CD4-positive, alpha-beta T cell treated with Interleukin-17A for 1 hour (primary cell): ENCODE measurements at regions not wholly inside any gene's neighbourhood (a gene's known extent, or its start where the extent isn't known, plus 50 kb on each side); places are given as distances from the start of the nearest gene placed in this dataset.
"Not testable (repeated sequence)": the region's sequence is repeated elsewhere in the genome, so short reads cannot be mapped to it uniquely, and the experiment has no call there.

ENCODE experiments used
- DNase-seq: peaks from one replicate; pipeline ENCODE4 v3.0.0-alpha.2; 2020

DNA sequence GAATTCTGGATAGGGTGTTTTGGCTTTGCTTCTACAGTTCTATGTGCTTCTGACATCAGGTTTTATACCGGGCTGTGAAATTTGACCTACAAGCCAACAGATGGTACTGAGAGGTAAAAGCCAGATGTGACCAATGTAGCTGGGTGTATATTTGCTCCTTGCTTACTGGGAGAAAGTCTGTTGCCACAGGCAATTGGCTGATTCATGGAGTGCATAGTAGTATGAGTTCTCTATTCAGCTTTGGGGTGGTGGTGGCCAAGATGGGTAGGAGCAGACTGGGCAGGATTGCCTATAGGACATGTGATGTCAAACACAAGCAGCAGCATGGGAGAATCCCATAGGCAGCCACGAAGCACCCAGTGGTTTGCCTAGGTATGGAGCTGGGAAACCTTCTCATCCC lies 1827.0 kb downstream of the C4orf33 start:
- no peak for DNase-seq

DNA sequence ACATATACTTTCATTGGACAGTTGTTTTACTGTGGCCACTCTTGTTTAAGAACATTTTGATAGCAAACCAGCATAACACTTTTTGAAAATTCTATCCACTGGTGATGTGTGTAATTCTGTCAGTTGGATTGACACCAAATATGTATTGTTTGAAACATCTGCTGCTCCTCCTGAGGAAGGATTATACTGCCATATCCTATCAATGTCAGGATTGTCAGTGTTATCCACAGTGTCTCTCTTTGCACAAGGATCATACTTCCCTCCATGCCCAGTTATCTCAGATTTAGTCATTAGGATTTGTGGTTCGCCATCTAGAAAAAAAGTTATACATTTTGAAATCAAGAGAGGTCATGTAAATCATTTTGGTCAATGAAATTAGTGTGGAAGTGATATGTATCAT lies 1859.6 kb downstream of the C4orf33 start:
- no peak for DNase-seq

DNA sequence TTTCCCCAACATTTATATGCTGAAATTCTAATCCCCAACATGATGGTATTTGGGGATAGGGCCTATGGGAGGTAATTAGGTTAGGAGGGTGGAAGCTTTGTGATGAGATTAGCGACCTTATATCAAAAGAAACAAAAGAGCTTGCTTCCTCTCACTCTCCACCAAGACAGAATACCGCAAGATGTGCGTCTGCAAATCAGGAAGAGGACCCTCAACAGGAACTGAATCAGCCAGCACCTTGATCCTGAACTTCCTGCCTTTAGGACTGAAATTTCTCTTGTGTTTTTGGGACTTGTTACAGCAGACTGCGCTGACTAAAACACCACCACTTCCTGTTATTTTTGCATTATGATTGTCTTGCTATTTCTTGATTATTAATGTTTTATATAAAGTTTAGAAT lies 1889.4 kb downstream of the C4orf33 start:
- no peak for DNase-seq

DNA sequence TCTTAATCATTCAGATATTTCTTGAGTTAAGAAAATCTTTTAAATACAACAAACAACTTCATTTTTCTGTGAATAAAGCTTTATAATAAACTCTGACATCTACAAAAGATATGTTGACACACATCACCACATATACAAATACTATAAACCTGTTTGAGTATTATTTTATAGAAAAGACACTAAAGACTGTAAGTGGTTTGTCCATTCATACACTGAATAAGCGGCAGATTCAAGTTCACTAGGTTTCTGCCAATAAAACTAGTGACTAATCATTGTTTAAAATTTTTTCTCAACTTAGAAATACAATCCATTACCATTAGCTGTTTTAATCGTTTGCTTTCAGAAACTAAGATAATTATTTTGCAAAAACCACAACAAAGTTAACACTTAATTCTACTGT lies 1900.0 kb downstream of the C4orf33 start:
- DNase-seq = no peak

DNA sequence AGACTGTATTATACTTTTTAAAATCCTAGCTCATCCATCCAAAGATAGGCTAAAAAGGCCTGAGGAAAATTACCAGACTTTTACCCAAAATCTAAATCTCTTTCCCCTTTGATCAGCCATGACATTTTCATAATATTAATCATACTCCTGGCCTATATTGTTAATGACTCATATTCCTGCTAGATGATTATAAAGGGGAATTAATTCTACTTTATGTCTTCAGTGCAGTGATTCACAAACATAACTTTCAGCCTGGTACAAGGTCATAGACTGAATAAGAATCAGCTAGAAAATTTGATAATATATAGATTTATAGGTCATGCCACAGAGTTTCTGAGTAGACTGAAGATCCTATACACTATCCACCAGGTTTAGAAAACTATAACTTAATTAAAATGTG lies 1905.4 kb downstream of the C4orf33 start:
- no peak for DNase-seq

DNA sequence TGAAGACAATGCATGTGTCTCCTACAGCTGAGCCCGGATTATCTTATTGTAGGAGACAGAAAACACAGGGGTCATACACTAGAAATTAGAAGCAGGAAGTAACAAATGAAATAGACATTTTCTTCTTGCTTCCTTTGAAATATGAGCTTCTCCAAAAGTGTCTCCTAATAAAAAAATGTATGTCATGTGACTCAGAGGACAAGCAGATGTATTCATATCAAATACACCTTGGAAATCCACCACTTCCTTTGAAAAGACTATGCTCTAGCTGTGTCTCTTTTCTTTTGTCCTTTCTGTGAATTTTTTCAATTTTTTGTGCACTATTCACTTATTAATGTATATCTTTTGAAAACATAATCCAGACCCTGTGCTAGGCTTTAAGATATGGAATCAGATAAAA lies 1906.2 kb downstream of the C4orf33 start:
- no peak for DNase-seq

DNA sequence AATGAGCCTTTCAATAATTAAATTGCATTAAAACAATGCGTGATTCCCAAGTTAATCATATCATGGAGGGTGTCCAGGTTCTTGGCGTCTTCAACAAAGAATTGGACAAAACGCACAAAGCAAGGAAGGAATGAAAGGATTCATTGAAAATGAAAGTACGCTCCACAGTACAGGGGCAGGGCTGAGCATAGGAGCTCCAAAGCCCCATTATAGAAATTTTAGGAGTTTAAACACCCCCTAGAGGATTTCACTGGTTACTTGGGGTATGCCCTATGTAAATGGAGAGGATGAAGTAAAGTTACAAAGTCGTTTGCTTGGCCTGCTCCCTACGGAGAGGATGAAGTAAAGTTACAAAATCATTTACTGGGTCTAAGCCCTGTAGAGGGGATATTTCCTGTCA lies 1910.4 kb downstream of the C4orf33 start:
- no peak for DNase-seq

DNA sequence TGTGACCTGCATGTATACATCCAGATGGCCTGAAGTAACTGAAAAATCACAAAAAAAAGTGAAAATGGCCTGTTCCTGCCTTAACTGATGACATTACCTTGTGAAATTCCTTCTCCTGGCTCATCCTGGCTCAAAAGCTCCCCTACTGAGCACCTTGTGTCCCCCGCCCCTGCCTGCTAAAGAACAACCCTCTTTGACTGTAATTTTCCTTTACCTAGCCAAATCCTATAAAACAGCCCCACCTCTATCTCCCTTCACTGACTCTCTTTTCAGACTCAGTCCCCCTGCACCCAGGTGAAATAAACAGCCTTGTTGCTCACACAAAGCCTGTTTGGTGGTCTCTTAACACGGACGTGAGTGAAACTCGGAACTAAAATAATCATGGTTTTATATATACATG lies 1916.0 kb downstream of the C4orf33 start:
- DNase-seq = not testable (repeated sequence)

DNA sequence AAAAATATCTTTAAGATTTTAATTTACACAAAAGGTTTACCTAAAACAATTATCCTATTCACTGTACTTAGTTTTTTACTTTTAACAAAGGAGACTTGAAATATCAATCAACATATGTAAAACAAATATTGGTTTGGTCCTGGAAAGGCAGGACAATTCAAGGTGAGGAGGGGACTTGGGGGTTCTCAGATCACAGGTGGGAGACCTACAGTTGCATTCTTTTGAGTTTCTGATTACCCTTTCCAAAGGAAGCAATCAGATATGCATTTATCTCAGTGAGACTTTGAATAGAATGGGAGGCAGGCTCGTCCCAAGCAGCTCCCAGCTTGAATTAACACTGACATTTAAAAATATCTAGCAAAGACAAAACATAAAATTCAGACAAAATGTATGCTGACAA lies 1917.3 kb downstream of the C4orf33 start:
- no peak for DNase-seq

DNA sequence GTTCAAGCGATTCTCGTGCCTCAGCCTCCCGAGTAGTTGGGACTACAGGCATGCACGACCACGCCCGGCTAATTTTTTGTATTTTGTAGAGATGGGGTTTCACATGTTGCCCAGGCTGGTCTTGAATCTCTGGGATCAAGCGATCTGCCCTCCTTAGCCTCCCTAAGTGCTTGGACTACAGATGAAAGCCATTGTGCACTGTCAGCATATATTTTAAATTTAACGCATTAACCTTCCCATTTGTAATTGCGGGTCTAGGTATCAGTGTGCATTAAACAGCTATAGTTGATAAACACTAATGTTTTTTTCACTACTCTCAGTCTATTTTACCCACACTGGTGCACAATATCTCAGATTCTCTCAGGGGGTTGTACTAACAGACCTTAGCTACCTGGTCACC lies 1930.8 kb downstream of the C4orf33 start:
- DNase-seq = no peak

DNA sequence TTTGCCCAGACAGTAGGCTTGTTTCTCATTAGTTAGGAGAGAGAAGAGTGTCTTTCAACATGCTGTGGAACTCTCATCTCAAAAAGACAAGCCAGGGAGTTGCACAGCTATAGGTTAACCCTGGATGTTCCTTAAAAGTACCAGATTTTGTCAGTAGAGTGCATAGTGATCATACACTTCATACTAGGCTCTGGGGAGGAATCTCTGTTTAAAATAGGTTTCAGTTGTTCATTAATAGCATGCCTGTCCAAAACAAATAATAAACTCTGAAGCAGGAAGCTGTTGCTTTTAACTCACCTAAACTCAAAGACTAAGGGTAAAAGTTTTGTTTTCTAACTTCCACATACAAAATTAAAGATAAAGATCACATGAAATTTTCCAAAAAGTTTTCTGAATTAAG lies 1948.4 kb downstream of the C4orf33 start:
- no peak for DNase-seq

DNA sequence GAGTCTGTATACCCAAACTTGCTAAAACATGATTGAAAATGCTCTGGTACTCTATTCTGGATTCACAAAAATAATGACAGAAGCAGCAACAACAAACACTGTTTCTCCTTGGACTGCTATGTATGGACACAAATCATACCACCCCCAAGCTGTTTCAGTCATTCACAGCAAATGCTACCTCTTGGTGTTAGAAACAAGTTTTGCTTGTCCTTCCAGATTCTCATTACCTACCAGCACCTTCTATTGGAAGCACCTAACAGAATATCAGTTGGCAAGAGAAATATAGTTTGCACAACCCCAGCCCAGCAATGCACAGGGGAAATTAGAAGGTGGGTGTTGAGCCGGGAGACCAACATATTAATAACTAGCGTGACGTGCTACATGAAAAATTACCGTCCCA lies 1950.9 kb downstream of the C4orf33 start:
- DNase-seq = no peak

DNA sequence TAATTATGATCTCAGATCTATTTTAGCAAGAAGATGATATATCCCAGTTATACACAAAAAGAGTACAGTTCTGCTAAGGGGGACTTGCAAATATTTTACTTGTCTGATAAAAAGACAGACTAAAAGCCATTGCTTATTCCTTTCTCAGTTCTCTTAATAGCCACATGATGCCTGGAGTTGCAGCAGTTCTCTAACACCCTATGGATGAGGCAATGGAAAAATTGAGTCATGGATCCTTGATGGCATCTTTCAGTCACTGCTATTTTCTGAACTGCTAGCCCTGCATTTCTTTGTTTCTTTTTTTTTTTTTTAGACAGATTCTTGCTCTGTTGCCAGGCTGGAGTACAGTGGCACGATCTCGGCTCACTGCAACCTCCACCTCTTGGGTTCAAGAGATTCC lies 1956.7 kb downstream of the C4orf33 start:
- DNase-seq = no peak

DNA sequence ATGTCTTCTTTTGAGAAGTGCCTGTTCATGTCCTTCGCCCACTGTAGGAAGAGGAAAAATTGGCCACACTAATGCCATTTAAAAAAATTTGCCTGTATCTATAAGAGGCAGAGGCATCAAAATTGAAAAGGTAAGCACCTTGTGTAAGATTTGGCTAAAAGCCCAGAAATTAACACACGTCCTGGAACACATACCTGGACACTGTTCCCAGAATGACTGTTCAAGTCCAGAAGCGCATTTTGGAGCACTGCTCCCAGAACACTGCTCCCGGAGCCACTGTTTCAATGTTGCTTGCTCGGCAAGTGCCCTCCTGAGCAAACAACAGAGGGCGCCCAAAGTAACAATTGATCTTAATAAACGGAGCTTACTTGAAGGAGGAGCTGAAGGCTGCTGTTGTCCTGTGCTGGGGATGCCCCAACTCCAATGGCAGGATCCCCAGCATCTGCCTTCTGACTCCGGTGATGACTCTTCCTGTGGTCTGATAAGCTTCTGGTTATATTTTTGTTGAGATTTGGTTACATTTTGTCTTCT lies 1958.6 kb downstream of the C4orf33 start:
- no peak for DNase-seq

DNA sequence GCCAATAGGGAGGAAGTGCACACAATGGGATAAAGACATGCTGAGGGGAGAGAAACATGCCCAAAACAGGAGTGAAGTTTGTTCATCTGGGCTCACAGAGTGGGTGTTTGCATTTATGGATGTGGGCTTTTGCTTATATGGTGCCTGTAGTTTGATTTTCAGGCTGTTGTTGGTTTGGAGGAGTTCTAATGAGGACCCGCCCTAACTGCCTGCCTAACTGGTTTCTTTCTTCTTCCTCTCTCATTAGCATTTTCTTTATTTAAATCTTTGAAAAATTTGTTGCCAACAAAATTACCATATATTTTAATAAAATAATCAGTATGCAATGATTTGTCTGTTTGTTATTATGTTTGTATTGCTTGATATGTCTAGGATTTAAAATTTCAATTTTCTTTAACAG lies 1965.8 kb downstream of the C4orf33 start:
- no peak for DNase-seq

DNA sequence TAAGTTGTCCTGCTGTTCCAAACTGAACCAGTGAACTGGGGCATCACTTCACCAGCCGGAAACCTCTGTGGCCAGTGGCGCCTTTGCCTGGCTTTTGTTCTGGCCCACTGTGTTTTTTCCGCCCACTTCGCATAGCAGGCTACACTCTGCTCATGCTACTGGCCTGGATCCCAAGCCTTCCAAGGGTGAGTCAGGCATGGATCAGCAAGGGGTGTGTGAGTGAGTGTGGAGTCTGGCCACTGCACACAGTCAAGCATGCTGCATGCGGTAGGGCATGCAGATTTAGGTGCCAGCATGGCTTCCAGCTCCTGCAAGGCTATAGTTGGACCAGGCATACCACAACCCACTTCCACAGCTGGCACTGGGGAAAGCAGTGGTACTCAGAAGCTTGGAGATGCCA lies 1967.9 kb downstream of the C4orf33 start:
- DNase-seq = no peak

DNA sequence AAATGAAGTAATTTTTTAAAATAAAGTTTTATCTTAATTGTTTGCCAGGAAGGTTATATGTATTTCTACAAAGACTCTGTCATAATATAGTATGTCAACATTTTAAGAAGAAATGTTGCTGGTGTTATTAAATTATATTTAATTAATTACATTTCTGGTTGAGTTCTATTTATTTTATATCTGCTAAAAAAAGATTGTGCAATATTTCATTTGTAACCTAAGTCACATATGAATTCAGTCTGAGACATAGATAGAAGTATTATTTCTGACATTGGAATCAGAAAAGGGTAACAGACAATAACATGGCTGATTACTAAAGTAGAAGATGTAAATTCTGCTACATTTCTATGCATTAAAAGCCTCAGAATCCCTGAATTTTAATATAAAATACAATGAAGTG lies 1985.1 kb downstream of the C4orf33 start:
- no peak for DNase-seq

DNA sequence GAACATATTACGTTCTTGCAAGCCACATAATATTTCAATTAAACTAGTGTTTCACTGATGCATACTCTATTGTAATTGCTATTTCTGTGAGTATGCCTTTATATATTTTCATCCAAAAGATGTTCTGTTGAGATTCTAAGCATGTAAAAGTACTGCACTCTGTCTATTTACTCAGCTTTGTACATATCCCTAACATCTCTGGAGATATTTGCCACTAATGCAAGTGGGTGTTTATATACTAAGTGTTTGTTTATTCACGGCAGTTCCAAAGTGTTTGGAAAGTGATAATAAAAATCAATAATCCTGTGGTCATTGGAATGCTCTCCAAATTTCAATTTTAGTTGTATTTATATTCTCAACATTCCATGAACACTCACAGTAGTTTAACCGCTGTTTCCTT lies 1989.0 kb downstream of the C4orf33 start:
- DNase-seq = no peak

DNA sequence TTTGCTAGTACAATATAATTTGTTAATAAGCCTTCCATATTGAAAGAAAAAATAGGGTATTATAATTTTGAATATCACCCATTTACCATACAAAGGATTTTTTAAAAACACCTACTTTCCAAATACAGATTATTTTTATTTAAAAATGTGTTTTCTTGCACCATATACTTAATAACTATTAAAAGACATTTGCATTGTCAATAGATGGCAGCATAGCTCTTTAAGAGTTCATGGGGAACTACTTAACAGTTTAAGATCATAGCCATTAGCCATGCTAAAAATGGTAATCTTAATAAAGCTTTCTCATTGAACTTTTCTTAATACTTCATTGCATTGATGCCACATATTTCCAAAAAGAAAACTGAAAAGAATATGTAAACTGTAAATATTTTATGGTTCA lies 1995.9 kb downstream of the C4orf33 start:
- no peak for DNase-seq

DNA sequence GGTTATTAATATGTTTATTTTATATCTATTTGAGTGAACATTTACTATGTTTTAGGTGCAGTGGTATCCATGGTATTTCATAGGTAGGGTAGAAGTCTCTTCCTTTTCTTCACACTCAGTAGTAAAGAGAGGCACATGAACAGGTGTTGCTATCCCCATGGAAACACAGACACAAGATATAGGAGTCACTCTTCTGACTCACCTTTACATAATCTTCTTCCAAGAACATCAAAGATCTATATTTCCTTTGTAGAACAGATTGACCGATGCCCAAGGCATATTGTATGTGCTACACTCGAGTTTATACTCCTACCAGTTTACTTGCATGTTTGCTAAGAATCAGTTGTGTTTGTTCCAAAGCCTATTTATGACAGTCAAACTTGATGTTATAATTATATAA lies 1997.4 kb downstream of the C4orf33 start:
- no peak for DNase-seq

DNA sequence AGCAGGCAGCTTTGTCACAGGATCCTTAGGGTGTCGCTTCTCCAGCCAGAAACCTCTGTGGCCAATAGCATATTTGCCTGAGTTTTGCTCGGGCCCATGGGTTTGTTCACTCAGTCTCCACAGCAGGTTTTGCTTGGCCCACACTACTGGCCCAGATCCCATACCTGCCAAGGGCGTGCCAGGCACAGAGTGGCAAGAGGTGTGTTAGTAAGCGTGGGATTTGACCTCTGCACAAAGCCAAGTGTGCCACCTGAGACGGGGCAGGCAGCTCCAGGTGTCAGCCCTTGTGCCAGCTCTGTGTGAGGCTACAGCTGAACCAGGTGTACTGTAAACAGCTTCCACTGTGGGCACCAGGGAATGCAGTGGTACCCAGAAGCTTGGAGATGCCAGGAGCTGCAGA lies 2003.0 kb downstream of the C4orf33 start:
- no peak for DNase-seq

DNA sequence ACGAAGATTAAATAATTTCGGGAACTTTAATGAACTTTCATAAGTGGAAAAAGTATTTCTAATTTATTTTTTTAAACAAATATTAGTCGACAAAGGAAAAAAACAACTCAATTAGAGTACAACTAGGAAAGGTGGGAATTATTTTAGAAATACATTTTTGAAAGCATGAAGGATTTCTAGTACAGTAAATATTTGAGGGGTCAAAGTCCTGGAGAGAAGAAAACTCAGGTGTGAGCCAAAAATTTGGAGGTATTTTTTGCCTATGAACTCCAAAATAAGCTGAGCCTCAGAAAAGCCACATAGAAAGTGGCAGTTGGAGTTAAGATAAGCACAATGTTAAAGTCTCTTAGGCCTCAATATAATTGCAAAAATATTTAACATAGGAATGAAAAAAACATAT lies 2017.3 kb downstream of the C4orf33 start:
- no peak for DNase-seq

DNA sequence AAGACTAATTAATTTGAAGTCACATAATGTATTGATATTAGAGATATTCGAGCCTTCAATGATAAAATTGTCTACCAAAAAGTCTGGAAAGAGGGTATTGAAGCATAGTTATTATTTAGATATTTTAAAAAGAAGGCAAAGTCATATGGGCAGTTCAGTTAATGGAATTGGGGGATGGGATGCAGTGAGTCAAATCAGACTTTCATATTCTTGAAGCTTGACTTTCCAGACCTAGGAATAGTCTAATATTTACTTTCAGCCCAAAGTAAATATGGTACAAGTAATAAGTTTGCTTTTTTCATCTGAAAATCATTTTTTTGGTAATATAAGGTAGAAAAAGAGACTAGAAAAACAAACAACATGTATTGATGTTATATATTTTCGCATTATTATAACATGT lies 2017.8 kb downstream of the C4orf33 start:
- no peak for DNase-seq

DNA sequence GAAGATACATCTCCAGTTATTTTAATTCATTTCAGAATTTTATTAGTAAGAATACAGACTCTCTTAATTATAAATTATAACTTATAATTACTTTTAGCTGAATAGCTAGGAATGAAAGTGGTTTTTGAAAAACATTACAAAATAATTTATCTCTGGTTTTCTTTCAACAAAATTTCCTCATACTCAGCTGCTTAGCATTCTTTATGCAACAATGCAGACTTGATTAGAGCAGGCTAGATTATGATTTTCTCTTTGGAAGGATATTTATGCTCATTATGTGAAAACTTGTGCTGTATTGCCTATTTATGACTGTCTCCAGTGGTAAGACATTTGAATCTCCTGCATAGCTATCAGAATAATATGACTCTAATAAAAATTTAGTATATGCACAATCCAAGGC lies 2023.7 kb downstream of the C4orf33 start:
- no peak for DNase-seq

DNA sequence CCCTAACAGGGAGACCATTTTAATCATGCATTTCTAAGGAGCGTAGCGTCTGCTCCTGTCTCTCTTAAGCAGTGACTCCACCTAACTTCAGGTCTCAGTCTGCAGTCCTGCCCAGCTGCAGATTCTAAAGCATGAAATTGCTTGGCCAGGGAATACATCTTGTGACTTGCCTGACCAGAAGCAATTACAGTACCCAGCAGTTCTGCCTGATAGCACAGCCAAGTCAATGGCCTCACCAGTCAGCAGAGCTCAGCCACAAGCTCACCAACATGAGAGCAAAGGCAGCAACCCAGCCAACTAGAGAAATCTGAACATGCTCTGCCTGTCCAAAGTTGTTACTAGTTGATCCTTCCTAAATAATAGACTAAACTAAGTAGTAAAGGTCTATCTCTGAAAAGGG lies 2011.9 kb upstream of the PCDH10 start:
- DNase-seq = no peak

DNA sequence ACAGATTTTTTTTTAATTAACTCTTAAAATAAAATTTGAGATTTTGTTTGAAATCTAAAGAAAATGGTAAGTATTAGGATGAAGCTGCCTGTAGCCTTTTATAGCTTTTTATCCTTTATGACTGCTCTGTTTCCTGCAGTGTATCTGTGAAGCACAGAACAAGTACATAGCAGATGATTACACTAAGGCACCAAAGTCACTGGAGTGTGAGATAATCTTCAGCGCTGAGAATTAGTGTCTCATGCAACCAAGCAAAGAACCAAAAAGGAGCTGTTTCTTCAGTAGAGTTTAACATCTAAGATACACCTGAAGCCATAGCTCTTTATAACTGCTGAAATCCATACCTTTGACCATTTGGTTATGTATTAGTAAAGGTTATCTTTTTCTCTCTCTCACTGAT lies 1989.8 kb upstream of the PCDH10 start:
- no peak for DNase-seq
